HG03571 (cell line): ENCODE measurements at regions not wholly inside any gene's neighbourhood (a gene's known extent, or its start where the extent isn't known, plus 50 kb on each side); places are given as distances from the start of the nearest gene placed in this dataset.

Experiments used
- ATAC-seq: cut with Tn5 transposase; IDR thresholded peaks from one replicate; pipeline ENCODE4 v1.9.1; 2021; ENCODE audit not compliant: unreplicated experiment

GRCh38 chr11:95294701-95295100 is 63.7 kb upstream of the SESN3 start:
- no peak for ATAC-seq

DNA sequence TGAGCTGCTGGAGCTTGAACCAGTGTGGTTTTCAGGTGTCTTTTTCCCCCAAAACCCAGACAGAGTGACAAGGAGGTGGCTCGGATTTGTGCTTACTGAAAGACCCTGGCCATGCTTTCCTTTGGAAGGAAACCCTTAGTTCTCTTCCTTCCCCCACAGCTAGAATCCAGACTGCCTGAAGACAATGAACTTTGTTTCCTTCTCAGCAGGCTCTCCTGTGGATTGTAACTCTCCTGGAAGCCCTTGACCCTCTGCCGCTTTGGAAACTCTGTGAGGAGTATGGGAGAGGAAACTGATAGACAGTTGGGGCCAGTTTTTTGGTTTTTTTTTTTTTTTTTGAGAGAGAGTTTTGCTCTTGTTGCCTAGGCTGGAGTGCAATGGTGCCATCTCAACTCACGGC is 62.1 kb upstream of the SESN3 start:
- no peak for ATAC-seq

- ATAC-seq: no peak
Observed at GRCh38 chr11:95291946-95292345, 60.9 kb upstream of the SESN3 start.

GRCh38 chr11:95289378-95290101 is 58.5 kb upstream of the SESN3 start:
- ATAC-seq: no peak

- ATAC-seq: no peak
Observed at GRCh38 chr11:95284057-95285052, 53.4 kb upstream of the SESN3 start.

DNA sequence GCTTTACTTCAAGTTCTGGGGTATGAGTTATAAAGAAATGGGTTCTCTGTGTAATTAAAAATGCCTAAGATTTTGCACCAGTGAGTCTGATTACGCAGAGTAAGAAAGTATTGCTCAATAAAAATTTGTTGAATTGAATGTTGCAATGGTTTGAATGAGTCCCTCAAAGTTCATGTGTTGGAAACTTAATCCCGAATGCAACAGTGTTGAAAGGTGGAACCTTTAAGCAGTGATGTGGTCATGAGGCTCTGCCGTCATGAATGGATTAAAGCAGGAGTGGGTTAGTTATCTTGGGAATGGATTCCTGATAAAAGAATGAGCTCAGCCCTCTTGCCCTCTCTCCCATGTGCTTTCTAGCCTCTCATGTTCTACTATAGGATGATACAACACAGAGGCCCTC is 52.6 kb upstream of the SESN3 start:
- ATAC-seq: no peak

DNA sequence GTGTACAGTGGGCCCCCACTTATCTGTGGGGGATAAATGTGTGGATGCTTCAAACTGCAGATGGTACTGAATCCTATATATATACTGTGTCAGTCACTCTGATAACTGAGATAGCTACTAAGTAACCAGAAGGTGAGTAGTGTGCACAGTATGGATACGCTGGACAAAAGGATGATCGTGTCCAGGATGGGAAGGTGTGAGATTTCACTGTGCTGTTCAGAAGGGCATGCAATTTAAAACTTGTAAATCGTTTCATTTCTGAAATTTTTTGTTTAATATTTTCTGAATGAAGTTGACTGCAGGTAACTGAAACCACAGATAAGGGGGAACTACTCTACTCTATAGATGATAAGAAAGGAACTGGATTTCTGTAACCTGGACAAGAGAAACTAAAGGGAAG is 52.1 kb upstream of the SESN3 start:
- no peak for ATAC-seq

DNA sequence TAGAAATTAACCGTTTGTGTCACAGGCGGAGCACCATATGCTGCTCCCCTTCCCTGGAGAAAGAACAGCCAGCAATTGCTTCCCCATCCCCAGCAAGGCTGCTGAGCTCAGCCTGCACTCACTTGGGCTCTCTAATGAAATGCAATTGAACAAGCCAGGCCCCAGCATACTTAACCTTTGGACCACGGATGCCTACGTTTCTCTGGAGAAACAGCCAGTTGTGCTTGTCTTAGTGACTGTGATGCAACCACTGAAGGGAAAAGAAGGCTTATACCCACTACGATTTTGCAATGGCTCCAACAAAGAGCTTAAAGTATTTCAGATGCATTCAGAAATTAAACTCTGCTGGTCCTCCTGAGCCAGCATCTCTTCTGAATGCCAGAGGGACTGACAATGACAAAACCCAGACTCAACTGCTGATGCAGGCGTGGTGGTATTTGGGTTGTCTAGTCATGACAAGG is 51.3 kb upstream of the SESN3 start:
- ATAC-seq: no peak
